Left lobe of liver (tissue), 2 donors: ENCODE measurements at regions not wholly inside any gene's neighbourhood (a gene's known extent, or its start where the extent isn't known, plus 50 kb on each side); places are given as distances from the start of the nearest gene placed in this dataset.
"Not testable (repeated sequence)": the region's sequence is repeated elsewhere in the genome, so short reads cannot be mapped to it uniquely, and the experiment has no call there.

ENCODE experiments used
- ATAC-seq: fragments of 200-7000 bp; cut with Tn5 transposase; one replicate; pipeline ENCODE4 v1.9.1; 2020; ENCODE audit warnings: mild to moderate bottlenecking, moderate library complexity
- DNase-seq: peaks from one replicate; pipeline ENCODE4 v3.0.0-alpha.2; 2020; ENCODE audit warnings: low spot score
- donor health status: DM: no; HTN: no; CAD: no; lungs with moderate emphysema.
- donor health status: DM: no; HTN: yes; CAD: no.

- DNase-seq (no peak), ATAC-seq (no peak)
These were observed 207.1 kb upstream of the CXorf66 start for GRCh38 chrX:140172401-140172800.

- ATAC-seq: no peak
- no peak for DNase-seq
These were observed 202.2 kb upstream of the CXorf66 start for GRCh38 chrX:140167551-140167950.

- DNase-seq: no peak
These were observed 200.5 kb upstream of the CXorf66 start for GRCh38 chrX:140165849-140166248.

GRCh38 chrX:140164391-140164790 is 199.1 kb upstream of the CXorf66 start:
- DNase-seq (no peak), ATAC-seq (no peak)

More at GRCh38 chrX:140165849-140166248, 200.5 kb upstream of the CXorf66 start:
- no peak for ATAC-seq

GRCh38 chrX:140163371-140164159 is 198.2 kb upstream of the CXorf66 start:
- ATAC-seq: no peak

GRCh38 chrX:140157611-140158010 is 192.3 kb upstream of the CXorf66 start:
- peak; percentile 42 for ATAC-seq
- no peak for DNase-seq

More at GRCh38 chrX:140163371-140164159, 198.2 kb upstream of the CXorf66 start:
- no peak for DNase-seq

GRCh38 chrX:140157143-140157542 is 191.8 kb upstream of the CXorf66 start:
- DNase-seq: no peak
- ATAC-seq: no peak

- ATAC-seq (no peak), DNase-seq (no peak)
These were observed 186.0 kb upstream of the CXorf66 start for GRCh38 chrX:140151316-140151715.

- DNase-seq (no peak), ATAC-seq (no peak)
These were observed 184.4 kb upstream of the CXorf66 start for GRCh38 chrX:140149761-140150160.

GRCh38 chrX:140141444-140142029 is 176.2 kb upstream of the CXorf66 start:
- ATAC-seq: peak; percentile 78

GRCh38 chrX:140138492-140138891 is 173.2 kb upstream of the CXorf66 start:
- not testable (repeated sequence) for ATAC-seq, DNase-seq

More at GRCh38 chrX:140141444-140142029, 176.2 kb upstream of the CXorf66 start:
- DNase-seq: peak; percentile 43

- DNase-seq, ATAC-seq: not testable (repeated sequence)
These were observed 172.7 kb upstream of the CXorf66 start for GRCh38 chrX:140138065-140138464.

- ATAC-seq: no peak
- no peak for DNase-seq
These were observed 167.6 kb upstream of the CXorf66 start for GRCh38 chrX:140132937-140133336.

- peak; percentile 33 for ATAC-seq
These were observed 158.1 kb upstream of the CXorf66 start for GRCh38 chrX:140123446-140123845.

GRCh38 chrX:140114059-140114458 is 148.7 kb upstream of the CXorf66 start:
- not testable (repeated sequence) for DNase-seq

More at GRCh38 chrX:140123446-140123845, 158.1 kb upstream of the CXorf66 start:
- no peak for DNase-seq

GRCh38 chrX:140110081-140110650 is 144.8 kb upstream of the CXorf66 start:
- ATAC-seq (no peak), DNase-seq (no peak)

More at GRCh38 chrX:140114059-140114458, 148.7 kb upstream of the CXorf66 start:
- ATAC-seq: not testable (repeated sequence)

GRCh38 chrX:140104760-140105159 is 139.4 kb upstream of the CXorf66 start:
- DNase-seq: no peak
- no peak for ATAC-seq

GRCh38 chrX:140099221-140099620 is 133.9 kb upstream of the CXorf66 start:
- no peak for DNase-seq
- ATAC-seq: no peak

GRCh38 chrX:140092121-140092520 is 126.8 kb upstream of the CXorf66 start:
- no peak for DNase-seq
- ATAC-seq: no peak

- DNase-seq (peak; percentile 36), ATAC-seq (peak; percentile 72)
These were observed 126.0 kb upstream of the CXorf66 start for GRCh38 chrX:140091125-140091886.

- ATAC-seq: no peak
- DNase-seq: no peak
These were observed 125.4 kb upstream of the CXorf66 start for GRCh38 chrX:140090800-140091124.
